ENCODE measurements at regions not wholly inside any gene's neighbourhood (a gene's known extent, or its start where the extent isn't known, plus 50 kb on each side); places are given as distances from the start of the nearest gene placed in this dataset.

DNA sequence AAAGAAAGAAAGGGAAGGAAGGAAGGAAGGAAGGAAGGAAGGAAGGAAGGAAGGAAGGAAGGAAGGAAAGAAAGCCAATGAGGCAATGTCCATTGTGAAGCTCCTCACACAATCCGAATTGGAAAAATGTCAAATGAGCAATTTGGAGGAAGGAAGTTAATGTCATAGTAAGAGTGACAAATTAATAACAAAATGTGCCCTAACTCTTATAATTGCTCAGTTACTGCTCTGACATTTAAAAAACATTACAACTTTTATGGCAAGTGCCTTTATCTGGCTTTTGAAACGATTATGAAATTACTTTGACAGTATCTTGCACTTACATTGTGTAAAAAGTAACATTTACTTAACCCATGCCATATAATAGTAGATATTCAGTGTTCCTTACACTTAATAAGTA lies 96.5 kb upstream of the EFHC2 start:
- TF ChIP-seq, protein P1, sequence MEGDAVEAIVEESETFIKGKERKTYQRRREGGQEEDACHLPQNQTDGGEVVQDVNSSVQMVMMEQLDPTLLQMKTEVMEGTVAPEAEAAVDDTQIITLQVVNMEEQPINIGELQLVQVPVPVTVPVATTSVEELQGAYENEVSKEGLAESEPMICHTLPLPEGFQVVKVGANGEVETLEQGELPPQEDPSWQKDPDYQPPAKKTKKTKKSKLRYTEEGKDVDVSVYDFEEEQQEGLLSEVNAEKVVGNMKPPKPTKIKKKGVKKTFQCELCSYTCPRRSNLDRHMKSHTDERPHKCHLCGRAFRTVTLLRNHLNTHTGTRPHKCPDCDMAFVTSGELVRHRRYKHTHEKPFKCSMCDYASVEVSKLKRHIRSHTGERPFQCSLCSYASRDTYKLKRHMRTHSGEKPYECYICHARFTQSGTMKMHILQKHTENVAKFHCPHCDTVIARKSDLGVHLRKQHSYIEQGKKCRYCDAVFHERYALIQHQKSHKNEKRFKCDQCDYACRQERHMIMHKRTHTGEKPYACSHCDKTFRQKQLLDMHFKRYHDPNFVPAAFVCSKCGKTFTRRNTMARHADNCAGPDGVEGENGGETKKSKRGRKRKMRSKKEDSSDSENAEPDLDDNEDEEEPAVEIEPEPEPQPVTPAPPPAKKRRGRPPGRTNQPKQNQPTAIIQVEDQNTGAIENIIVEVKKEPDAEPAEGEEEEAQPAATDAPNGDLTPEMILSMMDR (conservative IDR thresholded peaks at IDR 0.05): no peak
- no peak for TF ChIP-seq EZH2 (IDR thresholded peaks at IDR 0.05; ENCODE audit: low read depth)

Measured in PC-9 (cell line).